ENCODE measurements at regions not wholly inside any gene's neighbourhood (a gene's known extent, or its start where the extent isn't known, plus 50 kb on each side); places are given as distances from the start of the nearest gene placed in this dataset.

GRCh38 chr12:27907766-27908165 lies 64.8 kb downstream of the PTHLH start:
- no peak for DNase-seq
- Mint-ChIP-seq H3K4me1 (ENCODE audit: low read depth) (no peaks in the 10 kb centered on the region), H3K36me3 (ENCODE audit: low read depth) (no peaks in the 10 kb centered on the region), H3K9me3 (no peaks in the 10 kb centered on the region), H3K4me3 (no peak overlapping the region), H3K27ac (no peak overlapping the region), H3K27me3 (ENCODE audit: low read depth) (peaks cover 4% of the 10 kb centered on the region)
- intact Hi-C loops (cut with micrococcal nuclease) = no loop called here
- CTCF ChIA-PET = interaction anchor here (0.7 kb wide), 1 partner anchor 175 kb away, joined by 3 read pairs; no protein-coding TSS in a partner anchor

- Mint-ChIP-seq H3K36me3 (ENCODE audit: low read depth) (no peaks in the 10 kb centered on the region), H3K27me3 (ENCODE audit: low read depth) (peaks cover 4% of the 10 kb centered on the region), H3K4me3 (no peak overlapping the region), H3K27ac (no peak overlapping the region), H3K4me1 (ENCODE audit: low read depth) (no peaks in the 10 kb centered on the region), H3K9me3 (no peaks in the 10 kb centered on the region)
- DNase-seq = no peak
- CTCF ChIA-PET = interaction anchor here (0.7 to 1.1 kb wide), 3 partner anchors 23 to 174 kb away, joined by 3 to 4 read pairs (median 3); no protein-coding TSS in a partner anchor
- intact Hi-C loops (cut with micrococcal nuclease) = no loop called here
These were observed 65.7 kb downstream of the PTHLH start for GRCh38 chr12:27906658-27907473.

GRCh38 chr12:27906127-27906500 lies 66.4 kb downstream of the PTHLH start:
- intact Hi-C loops (cut with micrococcal nuclease) = no loop called here
- DNase-seq = no peak
- Mint-ChIP-seq H3K27me3 (ENCODE audit: low read depth) (peaks cover 4% of the 10 kb centered on the region), H3K9me3 (no peaks in the 10 kb centered on the region), H3K36me3 (ENCODE audit: low read depth) (no peaks in the 10 kb centered on the region), H3K4me3 (no peak overlapping the region), H3K4me1 (ENCODE audit: low read depth) (no peaks in the 10 kb centered on the region), H3K27ac (no peak overlapping the region)
- CTCF ChIA-PET = interaction anchor here (0.7 kb wide), 1 partner anchor 428 kb away, joined by 3 read pairs; no protein-coding TSS in a partner anchor

GRCh38 chr12:27905285-27906126 lies 67.0 kb downstream of the PTHLH start:
- Mint-ChIP-seq H3K27ac (no peak overlapping the region), H3K4me1 (ENCODE audit: low read depth) (no peaks in the 10 kb centered on the region), H3K4me3 (no peak overlapping the region), H3K9me3 (no peaks in the 10 kb centered on the region), H3K27me3 (ENCODE audit: low read depth) (peaks cover 4% of the 10 kb centered on the region), H3K36me3 (ENCODE audit: low read depth) (no peaks in the 10 kb centered on the region)
- intact Hi-C loops (cut with micrococcal nuclease) = no loop called here
- CTCF ChIA-PET = interaction anchor here (0.7 kb wide), 1 partner anchor 428 kb away, joined by 3 read pairs; no protein-coding TSS in a partner anchor
- DNase-seq = no peak

- peaks cover 4% of the 10 kb centered on the region for H3K27me3 Mint-ChIP-seq (ENCODE audit: low read depth)
These were observed 69.9 kb downstream of the PTHLH start for GRCh38 chr12:27902651-27903050.

GRCh38 chr12:27901959-27902358 lies 70.6 kb downstream of the PTHLH start:
- no peak overlapping the region for H3K27ac Mint-ChIP-seq

More at GRCh38 chr12:27902651-27903050, 69.9 kb downstream of the PTHLH start:
- H3K4me3 Mint-ChIP-seq = no peak overlapping the region
- no peak overlapping the region for H3K27ac Mint-ChIP-seq
- peaks cover 3% of the 10 kb centered on the region for H3K4me1 Mint-ChIP-seq (ENCODE audit: low read depth)
- CTCF ChIA-PET = interaction anchor here (0.6 kb wide), 1 partner anchor 25 kb away, joined by 3 read pairs; no protein-coding TSS in a partner anchor
- intact Hi-C loops (cut with micrococcal nuclease) = no loop called here
- H3K9me3 Mint-ChIP-seq = no peaks in the 10 kb centered on the region
- no peaks in the 10 kb centered on the region for H3K36me3 Mint-ChIP-seq (ENCODE audit: low read depth)
- no peak for DNase-seq

GRCh38 chr12:27900920-27901879 lies 71.3 kb downstream of the PTHLH start:
- intact Hi-C loops (cut with micrococcal nuclease) = no loop called here
- H3K36me3 Mint-ChIP-seq (ENCODE audit: low read depth) = no peaks in the 10 kb centered on the region
- no peak for DNase-seq
- CTCF ChIA-PET = interaction anchor here (0.7 kb wide), 1 partner anchor 40 kb away, joined by 3 read pairs; no protein-coding TSS in a partner anchor
- no peak overlapping the region for H3K4me3 Mint-ChIP-seq
- H3K27ac Mint-ChIP-seq = no peak overlapping the region
- peaks cover 6% of the 10 kb centered on the region for H3K27me3 Mint-ChIP-seq (ENCODE audit: low read depth)
- peaks cover 4% of the 10 kb centered on the region for H3K4me1 Mint-ChIP-seq (ENCODE audit: low read depth)
- no peaks in the 10 kb centered on the region for H3K9me3 Mint-ChIP-seq

More at GRCh38 chr12:27901959-27902358, 70.6 kb downstream of the PTHLH start:
- Mint-ChIP-seq H3K4me1 (ENCODE audit: low read depth) (peaks cover 3% of the 10 kb centered on the region), H3K36me3 (ENCODE audit: low read depth) (no peaks in the 10 kb centered on the region), H3K27me3 (ENCODE audit: low read depth) (peaks cover 4% of the 10 kb centered on the region), H3K4me3 (no peak overlapping the region), H3K9me3 (no peaks in the 10 kb centered on the region)
- DNase-seq = no peak
- CTCF ChIA-PET = no interaction called here
- intact Hi-C loops (cut with micrococcal nuclease) = no loop called here

GRCh38 chr12:27899151-27899661 lies 73.3 kb downstream of the PTHLH start:
- H3K4me3 Mint-ChIP-seq = no peak overlapping the region
- H3K9me3 Mint-ChIP-seq = no peaks in the 10 kb centered on the region
- H3K27ac Mint-ChIP-seq = no peak overlapping the region
- peaks cover 4% of the 10 kb centered on the region for H3K4me1 Mint-ChIP-seq (ENCODE audit: low read depth)
- CTCF ChIA-PET = no interaction called here
- intact Hi-C loops (cut with micrococcal nuclease) = no loop called here
- H3K36me3 Mint-ChIP-seq (ENCODE audit: low read depth) = no peaks in the 10 kb centered on the region
- H3K27me3 Mint-ChIP-seq (ENCODE audit: low read depth) = peaks cover 6% of the 10 kb centered on the region
- peak; percentile 6 for DNase-seq

- H3K27ac Mint-ChIP-seq = no peak overlapping the region
- intact Hi-C loops (cut with micrococcal nuclease) = no loop called here
- peaks cover 2% of the 10 kb centered on the region for H3K27me3 Mint-ChIP-seq (ENCODE audit: low read depth)
- no peaks in the 10 kb centered on the region for H3K9me3 Mint-ChIP-seq
- H3K36me3 Mint-ChIP-seq (ENCODE audit: low read depth) = no peaks in the 10 kb centered on the region
- DNase-seq = no peak
- CTCF ChIA-PET = no interaction called here
- peaks cover 4% of the 10 kb centered on the region for H3K4me1 Mint-ChIP-seq (ENCODE audit: low read depth)
- no peak overlapping the region for H3K4me3 Mint-ChIP-seq
These were observed 74.5 kb downstream of the PTHLH start for GRCh38 chr12:27898022-27898421.

- H3K4me3 Mint-ChIP-seq = no peak overlapping the region
- DNase-seq = no peak
- peaks cover 3% of the 10 kb centered on the region for H3K27me3 Mint-ChIP-seq (ENCODE audit: low read depth)
- no peaks in the 10 kb centered on the region for H3K9me3 Mint-ChIP-seq
- intact Hi-C loops (cut with micrococcal nuclease) = no loop called here
- CTCF ChIA-PET = no interaction called here
- H3K4me1 Mint-ChIP-seq (ENCODE audit: low read depth) = peaks cover 4% of the 10 kb centered on the region
- no peaks in the 10 kb centered on the region for H3K36me3 Mint-ChIP-seq (ENCODE audit: low read depth)
- no peak overlapping the region for H3K27ac Mint-ChIP-seq
These were observed 76.0 kb downstream of the PTHLH start for GRCh38 chr12:27896419-27896990.

- no peak for DNase-seq
- intact Hi-C loops (cut with micrococcal nuclease) = no loop called here
- Mint-ChIP-seq H3K36me3 (ENCODE audit: low read depth) (no peaks in the 10 kb centered on the region), H3K9me3 (no peaks in the 10 kb centered on the region), H3K27ac (no peak overlapping the region), H3K4me1 (ENCODE audit: low read depth) (peaks cover 3% of the 10 kb centered on the region), H3K27me3 (ENCODE audit: low read depth) (peaks cover 4% of the 10 kb centered on the region), H3K4me3 (no peak overlapping the region)
- CTCF ChIA-PET = no interaction called here
These were observed 78.2 kb downstream of the PTHLH start for GRCh38 chr12:27894309-27894708.
